Common myeloid progenitor, CD34-positive (primary cell): ENCODE measurements at regions not wholly inside any gene's neighbourhood (a gene's known extent, or its start where the extent isn't known, plus 50 kb on each side); places are given as distances from the start of the nearest gene placed in this dataset.
"Not testable (repeated sequence)": the region's sequence is repeated elsewhere in the genome, so short reads cannot be mapped to it uniquely, and the experiment has no call there.

ENCODE experiments used
- CTCF ChIA-PET: fragments of 350-600 bp; sonication (Branson Sonifier 250); formaldehyde crosslinking; loops from one replicate; lab custom pipeline; 2021; ENCODE audit warnings: antibody characterized with exemption; lab: Charles Lee
- POLR2A ChIA-PET: fragments of 350-600 bp; sonication (Branson Sonifier 250); formaldehyde crosslinking; loops from one replicate; lab custom pipeline; 2021; ENCODE audit warnings: antibody characterized with exemption; lab: Charles Lee
- DNase-seq, 3 donors: peaks; one replicate each; pipeline versions ENCODE4 v3.0.0 to v3.0.0-alpha.2; 2013
- H3K27ac ChIP-seq, 2 experiments: 1 replicate in 1 of 2; 2 replicates in 1 of 2; pipeline ENCODE4 v1.7.0; 2013; ENCODE audit warnings: inconsistent platforms in 2 of 2, low read length in 2 of 2, mild to moderate bottlenecking in 2 of 2, low read depth in 1 of 2, moderate library complexity in 1 of 2; ENCODE audit not compliant: severe bottlenecking in 2 of 2, insufficient read depth in 1 of 2, poor library complexity in 1 of 2
- H3K27me3 ChIP-seq, 5 experiments: replicated peaks in 2 of 5; 1 replicate in 3 of 5; 2 replicates in 2 of 5; pipeline versions ENCODE4 v1.6.1 to v1.7.0; 2013; ENCODE audit warnings: low read length in 4 of 5, mild to moderate bottlenecking in 2 of 5, moderate library complexity in 2 of 5, inconsistent platforms in 1 of 5; ENCODE audit not compliant: insufficient read depth in 5 of 5, control insufficient read depth in 4 of 5
- H3K36me3 ChIP-seq, 4 experiments: 1 replicate in 2 of 4; 2 replicates in 2 of 4; pipeline versions ENCODE4 v1.6.1 to v1.7.0; 2013; ENCODE audit warnings: low read length in 3 of 4, control low read depth in 1 of 4, mild to moderate bottlenecking in 1 of 4; ENCODE audit not compliant: control insufficient read depth in 4 of 4, insufficient read depth in 4 of 4
- H3K4me1 ChIP-seq, 4 experiments: 1 replicate in 3 of 4; 2 replicates in 1 of 4; pipeline versions ENCODE4 v1.6.1 to v1.7.1; 2013; ENCODE audit warnings: low read length in 3 of 4, mild to moderate bottlenecking in 3 of 4, control low read depth in 1 of 4, inconsistent platforms in 1 of 4, moderate library complexity in 1 of 4; ENCODE audit not compliant: control insufficient read depth in 4 of 4, insufficient read depth in 4 of 4; ENCODE audit errors: control extremely low read depth in 1 of 4
- H3K4me3 ChIP-seq, 7 experiments: 1 replicate in 4 of 7; 2 replicates in 3 of 7; pipeline versions ENCODE4 v1.5.1 to v1.7.0; 2013; ENCODE audit warnings: mild to moderate bottlenecking in 7 of 7, low read length in 6 of 7, moderate library complexity in 6 of 7, inconsistent platforms in 2 of 7, low read depth in 2 of 7, control low read depth in 1 of 7; ENCODE audit not compliant: insufficient read depth in 4 of 7, control insufficient read depth in 1 of 7; ENCODE audit errors: extremely low read depth in 1 of 7
- H3K9me3 ChIP-seq, 5 experiments: 1 replicate in 4 of 5; 2 replicates in 1 of 5; pipeline versions ENCODE4 v1.6.1 to v1.7.1; 2013; ENCODE audit warnings: low read length in 4 of 5, mild to moderate bottlenecking in 2 of 5, inconsistent platforms in 1 of 5, low read depth in 1 of 5, moderate library complexity in 1 of 5; ENCODE audit not compliant: control insufficient read depth in 4 of 5, insufficient read depth in 2 of 5; ENCODE audit errors: control extremely low read depth in 1 of 5
- WGBS: methylation state at CpG from one replicate; pipeline ENCODE4 v1.1.5; 2013; ENCODE audit not compliant: insufficient coverage; 5-methylcytosine and 5-hydroxymethylcytosine counted together

GRCh38 chr11:16543642-16544041 lies 187.3 kb upstream of the SOX6 start:
- whole genome bisulfite sequencing = no CpG with 5 or more reads among the region's 1 CpG
- DNase-seq = no peak
- H3K4me3 ChIP-seq = no peak overlapping the region
- no peak overlapping the region for H3K27ac ChIP-seq
- H3K27me3 ChIP-seq = no peaks in the 10 kb centered on the region
- ChIA-PET POLR2A (no interaction called here), CTCF (no interaction called here)
- no peaks in the 10 kb centered on the region for H3K4me1 ChIP-seq
- H3K9me3 ChIP-seq = peaks cover 0 to 2% (median 1%) of the 10 kb centered on the region in 5 experiments
- no peaks in the 10 kb centered on the region for H3K36me3 ChIP-seq

GRCh38 chr11:16542353-16542752 lies 186.0 kb upstream of the SOX6 start:
- Histone ChIP-seq H3K36me3 (no peaks in the 10 kb centered on the region), H3K9me3 (peaks cover 0 to 2% (median 0%) of the 10 kb centered on the region in 5 experiments), H3K27ac (no peak overlapping the region), H3K27me3 (no peaks in the 10 kb centered on the region), H3K4me1 (no peaks in the 10 kb centered on the region), H3K4me3 (no peak overlapping the region)
- no CpG with 5 or more reads among the region's 1 CpG for WGBS
- ChIA-PET CTCF (no interaction called here), POLR2A (no interaction called here)
- no peak for DNase-seq

GRCh38 chr11:16536513-16536912 lies 180.2 kb upstream of the SOX6 start:
- ChIA-PET CTCF (interaction anchor here (0.7 to 1.0 kb wide), 2 partner anchors 18 to 356 kb away, joined by 3 read pairs; no protein-coding TSS in a partner anchor), POLR2A (no interaction called here)
- Histone ChIP-seq H3K4me1 (no peaks in the 10 kb centered on the region), H3K4me3 (no peak overlapping the region), H3K27ac (no peak overlapping the region), H3K27me3 (no peaks in the 10 kb centered on the region), H3K36me3 (no peaks in the 10 kb centered on the region), H3K9me3 (no peaks in the 10 kb centered on the region)
- 100% methylated on average over 5 of the region's 9 CpGs for WGBS
- DNase-seq = no peak

- H3K4me3 ChIP-seq = no peak overlapping the region
- ChIA-PET POLR2A (no interaction called here), CTCF (no interaction called here)
- WGBS = 80% methylated on average over 1 of the region's 1 CpG
- H3K27ac ChIP-seq = no peak overlapping the region
- H3K36me3 ChIP-seq = no peaks in the 10 kb centered on the region
- H3K4me1 ChIP-seq = no peaks in the 10 kb centered on the region
- H3K27me3 ChIP-seq = no peaks in the 10 kb centered on the region
- DNase-seq = no peak
- H3K9me3 ChIP-seq = no peaks in the 10 kb centered on the region
Observed at GRCh38 chr11:16528639-16529038, 172.3 kb upstream of the SOX6 start.

DNA sequence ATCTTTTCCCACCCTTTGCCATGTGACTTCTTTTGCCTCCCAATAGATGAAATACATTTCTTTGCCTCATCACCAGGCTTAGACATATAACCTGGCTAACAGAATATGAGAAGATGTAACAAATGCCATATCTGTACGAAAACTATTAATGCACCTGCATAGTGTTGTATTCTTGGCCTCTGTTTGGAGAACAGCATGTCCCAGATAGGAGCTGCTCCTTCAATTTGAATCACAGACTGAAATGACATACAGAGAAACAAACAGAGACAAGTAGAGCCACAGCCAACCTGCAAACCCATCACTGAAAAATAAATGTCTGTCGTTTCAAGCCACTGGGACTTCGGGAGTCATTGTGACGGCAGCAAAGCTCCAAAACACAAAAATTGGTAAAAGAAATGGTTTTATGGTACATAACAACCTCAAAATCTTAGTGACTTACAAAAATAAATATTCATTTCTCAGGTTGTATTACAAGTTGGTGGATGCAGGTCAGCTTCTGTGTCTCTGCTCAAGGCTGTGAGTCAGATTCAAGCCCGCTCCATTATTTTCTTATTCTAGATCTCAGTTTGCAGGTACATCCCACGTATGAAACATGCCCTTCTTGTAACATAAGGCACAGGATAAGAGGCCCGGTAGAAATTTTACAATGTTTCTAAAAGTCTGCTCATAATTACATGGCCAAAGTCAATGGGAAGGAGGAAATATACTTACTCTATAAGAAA lies 171.3 kb upstream of the SOX6 start:
- ChIA-PET CTCF (no interaction called here), POLR2A (no interaction called here)
- DNase-seq = no peak
- no peak overlapping the region for H3K27ac ChIP-seq
- no peak overlapping the region for H3K4me3 ChIP-seq
- 95% methylated on average over 3 of the region's 7 CpGs for WGBS
- no peaks in the 10 kb centered on the region for H3K4me1 ChIP-seq
- no peaks in the 10 kb centered on the region for H3K9me3 ChIP-seq
- no peaks in the 10 kb centered on the region for H3K36me3 ChIP-seq
- H3K27me3 ChIP-seq = no peaks in the 10 kb centered on the region

DNA sequence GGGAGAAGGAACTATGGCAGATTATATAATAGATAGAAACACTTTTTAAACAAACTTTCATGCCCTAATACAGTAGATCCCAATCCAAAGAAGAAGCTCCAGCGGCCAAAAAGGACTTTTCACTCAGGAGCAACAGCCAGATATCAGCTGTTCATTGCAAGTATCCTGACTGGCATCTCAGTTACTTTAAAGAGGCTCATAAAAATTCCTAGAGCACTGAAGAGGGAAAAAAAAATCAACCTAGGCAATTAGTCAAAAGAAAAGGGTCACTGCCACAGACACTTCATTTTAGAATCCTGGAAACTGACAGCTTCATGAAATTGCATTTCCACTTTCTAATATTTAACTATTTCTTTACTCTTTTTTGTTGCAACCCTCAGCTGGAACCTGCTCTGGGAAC lies 170.6 kb upstream of the SOX6 start:
- Histone ChIP-seq H3K9me3 (no peaks in the 10 kb centered on the region), H3K4me1 (no peaks in the 10 kb centered on the region), H3K27ac (no peak overlapping the region), H3K4me3 (no peak overlapping the region), H3K27me3 (no peaks in the 10 kb centered on the region), H3K36me3 (no peaks in the 10 kb centered on the region)
- ChIA-PET POLR2A (no interaction called here), CTCF (no interaction called here)
- WGBS = 100% methylated on average over 1 of the region's 1 CpG
- DNase-seq = no peak

GRCh38 chr11:16520713-16521112 lies 164.4 kb upstream of the SOX6 start:
- DNase-seq = not testable (repeated sequence)

More at GRCh38 chr11:16520713-16521112, 164.4 kb upstream of the SOX6 start:
- H3K4me1 ChIP-seq, CTCF ChIA-PET, H3K4me3 ChIP-seq, H3K36me3 ChIP-seq, H3K27me3 ChIP-seq, H3K9me3 ChIP-seq, H3K27ac ChIP-seq, POLR2A ChIA-PET: not testable (repeated sequence)
- WGBS = 96% methylated on average over 8 of the region's 11 CpGs
